ENCODE measurements at regions not wholly inside any gene's neighbourhood (a gene's known extent, or its start where the extent isn't known, plus 50 kb on each side); places are given as distances from the start of the nearest gene placed in this dataset.

- TF ChIP-seq, protein P1, sequence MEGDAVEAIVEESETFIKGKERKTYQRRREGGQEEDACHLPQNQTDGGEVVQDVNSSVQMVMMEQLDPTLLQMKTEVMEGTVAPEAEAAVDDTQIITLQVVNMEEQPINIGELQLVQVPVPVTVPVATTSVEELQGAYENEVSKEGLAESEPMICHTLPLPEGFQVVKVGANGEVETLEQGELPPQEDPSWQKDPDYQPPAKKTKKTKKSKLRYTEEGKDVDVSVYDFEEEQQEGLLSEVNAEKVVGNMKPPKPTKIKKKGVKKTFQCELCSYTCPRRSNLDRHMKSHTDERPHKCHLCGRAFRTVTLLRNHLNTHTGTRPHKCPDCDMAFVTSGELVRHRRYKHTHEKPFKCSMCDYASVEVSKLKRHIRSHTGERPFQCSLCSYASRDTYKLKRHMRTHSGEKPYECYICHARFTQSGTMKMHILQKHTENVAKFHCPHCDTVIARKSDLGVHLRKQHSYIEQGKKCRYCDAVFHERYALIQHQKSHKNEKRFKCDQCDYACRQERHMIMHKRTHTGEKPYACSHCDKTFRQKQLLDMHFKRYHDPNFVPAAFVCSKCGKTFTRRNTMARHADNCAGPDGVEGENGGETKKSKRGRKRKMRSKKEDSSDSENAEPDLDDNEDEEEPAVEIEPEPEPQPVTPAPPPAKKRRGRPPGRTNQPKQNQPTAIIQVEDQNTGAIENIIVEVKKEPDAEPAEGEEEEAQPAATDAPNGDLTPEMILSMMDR (IDR thresholded peaks at IDR 0.05; ENCODE audit: control insufficient read depth, insufficient read depth, low read depth, low read length, missing control alignments), result no peak
- H3K4me3 ChIP-seq (ENCODE audit: control insufficient read depth, low read depth, low read length), result no peak overlapping the region
- DNase-seq (ENCODE audit: low read depth), result no peak
Observed at GRCh38 chr1:170856455-170856854, 78.9 kb upstream of the MROH9 start.

DNA sequence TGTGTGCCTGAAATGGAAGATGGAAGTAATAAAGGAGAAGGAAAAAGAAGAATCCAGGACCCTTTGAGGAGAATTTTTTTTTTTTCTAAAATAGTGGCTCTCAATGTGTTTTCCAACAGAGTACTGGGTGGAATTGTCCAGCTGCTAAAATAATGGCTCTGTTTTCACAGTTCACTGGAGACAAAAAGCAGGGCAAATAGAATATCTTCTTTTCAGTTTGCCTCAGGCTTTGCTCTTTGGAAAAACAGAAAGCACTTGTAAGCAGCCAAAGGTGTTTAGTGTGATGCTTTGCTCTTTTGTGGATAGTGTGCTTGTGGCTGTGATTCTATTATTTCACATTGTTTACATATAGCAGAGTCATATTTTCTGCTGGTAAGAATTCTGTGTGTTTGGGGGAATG is 77.4 kb upstream of the MROH9 start:
- no peak for DNase-seq (ENCODE audit: low read depth)
- TF ChIP-seq, protein P1 (IDR thresholded peaks at IDR 0.05; ENCODE audit: control insufficient read depth, insufficient read depth, low read depth, low read length, missing control alignments), result no peak
- H3K4me3 ChIP-seq (ENCODE audit: control insufficient read depth, low read depth, low read length), result no peak overlapping the region

GRCh38 chr1:170863621-170864020 is 71.7 kb upstream of the MROH9 start:
- no peak for DNase-seq (ENCODE audit: low read depth)
- H3K4me3 ChIP-seq (ENCODE audit: control insufficient read depth, low read depth, low read length), result no peak overlapping the region
- TF ChIP-seq, protein P1 (IDR thresholded peaks at IDR 0.05; ENCODE audit: control insufficient read depth, insufficient read depth, low read depth, low read length, missing control alignments), result no peak

GRCh38 chr1:170864238-170864637 is 71.1 kb upstream of the MROH9 start:
- TF ChIP-seq, protein P1 (IDR thresholded peaks at IDR 0.05; ENCODE audit: control insufficient read depth, insufficient read depth, low read depth, low read length, missing control alignments), result no peak
- H3K4me3 ChIP-seq (ENCODE audit: control insufficient read depth, low read depth, low read length), result no peak overlapping the region
- DNase-seq (ENCODE audit: low read depth), result no peak

DNA sequence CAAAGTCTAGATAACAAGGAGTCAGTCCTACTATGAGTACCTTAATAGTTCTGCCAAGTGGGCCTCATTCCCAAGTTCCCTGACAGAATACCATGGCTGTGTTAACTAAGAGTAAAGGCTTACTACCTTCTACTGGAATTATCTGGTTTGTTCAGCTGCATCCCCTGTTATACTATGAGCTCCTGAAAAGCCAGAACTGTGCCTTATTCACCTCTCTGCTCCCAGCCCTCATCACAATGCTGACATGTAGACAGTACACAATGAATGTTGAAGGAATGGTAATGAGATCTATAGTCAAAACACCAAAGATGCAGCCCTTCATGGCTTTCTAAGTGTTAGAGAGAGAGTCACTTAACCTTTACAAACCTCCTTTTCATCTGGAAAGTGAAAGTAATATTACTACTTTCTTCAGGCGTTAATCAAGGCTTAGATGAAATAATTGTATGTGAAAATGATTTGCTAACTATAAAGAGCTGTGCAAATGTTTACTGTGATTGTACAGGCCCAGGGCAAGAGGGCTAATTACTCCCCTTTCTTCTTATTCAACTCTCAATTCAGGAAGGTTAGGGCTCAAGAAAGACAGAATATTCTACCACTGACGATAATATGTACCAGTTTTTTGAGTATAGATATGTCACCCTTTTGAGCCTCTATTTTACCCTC is 70.3 kb upstream of the MROH9 start:
- H3K4me3 ChIP-seq (ENCODE audit: control insufficient read depth, low read depth, low read length), result no peak overlapping the region
- no peak for DNase-seq (ENCODE audit: low read depth)
- TF ChIP-seq, protein P1 (IDR thresholded peaks at IDR 0.05; ENCODE audit: control insufficient read depth, insufficient read depth, low read depth, low read length, missing control alignments), result no peak

DNA sequence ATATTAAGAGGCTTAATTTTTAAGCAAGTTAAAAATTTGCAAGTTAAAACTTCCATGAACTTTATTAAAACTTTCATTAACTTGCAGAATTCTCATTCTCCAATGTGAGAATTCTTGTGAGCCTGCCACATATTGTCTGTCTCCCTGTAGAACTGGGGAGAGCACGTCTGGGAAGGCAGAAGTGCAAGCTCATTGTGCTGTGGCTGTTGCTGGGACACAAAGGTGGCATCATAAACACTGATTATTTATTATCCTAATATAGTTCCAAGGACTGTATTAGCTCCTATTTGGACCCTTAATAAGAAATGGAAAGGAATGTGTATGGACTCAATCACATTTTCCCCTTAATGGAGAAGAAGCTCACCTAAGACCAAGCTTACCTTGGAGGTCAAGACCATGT is 68.7 kb upstream of the MROH9 start:
- TF ChIP-seq, protein P1 (IDR thresholded peaks at IDR 0.05; ENCODE audit: control insufficient read depth, insufficient read depth, low read depth, low read length, missing control alignments), result no peak
- H3K4me3 ChIP-seq (ENCODE audit: control insufficient read depth, low read depth, low read length), result no peak overlapping the region
- DNase-seq (ENCODE audit: low read depth), result no peak
